ENCODE measurements at regions not wholly inside any gene's neighbourhood (a gene's known extent, or its start where the extent isn't known, plus 50 kb on each side); places are given as distances from the start of the nearest gene placed in this dataset.

DNA sequence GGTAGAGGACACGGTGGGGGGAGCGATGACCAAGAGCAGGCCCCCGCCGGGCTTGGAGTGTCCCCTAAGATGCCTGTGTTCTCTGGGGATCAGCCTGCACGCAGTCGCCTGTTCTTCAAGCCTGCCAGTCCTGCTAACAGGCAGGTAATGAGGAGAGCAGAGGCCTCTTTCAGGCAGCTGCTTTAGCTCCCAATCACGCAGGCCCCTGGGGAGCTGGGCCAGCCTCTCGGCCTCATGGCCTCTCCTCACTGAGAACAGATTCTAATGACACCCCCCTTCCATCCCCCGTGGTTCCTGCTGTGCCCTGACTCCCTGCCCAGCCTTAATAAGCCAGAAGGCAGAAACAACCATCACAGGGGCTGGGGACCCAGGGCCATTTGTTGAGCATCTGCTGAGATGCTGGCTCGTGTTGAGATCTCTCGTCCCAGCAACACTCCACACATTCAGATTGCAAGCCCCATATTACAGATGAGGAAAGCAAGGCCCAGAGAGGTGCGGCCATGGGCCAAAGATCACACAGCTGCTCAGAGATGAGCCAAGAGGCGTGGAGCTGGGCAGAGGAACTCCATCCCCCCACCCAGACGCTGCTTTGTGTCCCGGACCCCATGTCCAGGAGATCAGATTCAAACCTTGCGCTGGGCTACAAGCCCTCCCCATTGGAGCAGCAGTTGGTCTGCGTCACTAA lies 71.6 kb upstream of the CASZ1 start:
- Histone ChIP-seq H3K4me3 (ENCODE audit: low read depth, low read length) (no peak overlapping the region), H3K27me3 (ENCODE audit: control insufficient read depth, insufficient read depth, low read length) (peaks cover 20% of the 10 kb centered on the region), H3K36me3 (ENCODE audit: control insufficient read depth, insufficient read depth, low read length) (no peaks in the 10 kb centered on the region)
- POLR2A ChIA-PET, result no interaction called here
- no peak for DNase-seq (ENCODE audit: low read depth)
- CTCF ChIA-PET, result interaction anchor here (0.6 to 7.1 kb wide), 5 partner anchors 358 to 461 kb away, joined by 3 to 99 read pairs (median 9); partner anchors contain the start of gene CENPS
- TF ChIP-seq, protein P1, sequence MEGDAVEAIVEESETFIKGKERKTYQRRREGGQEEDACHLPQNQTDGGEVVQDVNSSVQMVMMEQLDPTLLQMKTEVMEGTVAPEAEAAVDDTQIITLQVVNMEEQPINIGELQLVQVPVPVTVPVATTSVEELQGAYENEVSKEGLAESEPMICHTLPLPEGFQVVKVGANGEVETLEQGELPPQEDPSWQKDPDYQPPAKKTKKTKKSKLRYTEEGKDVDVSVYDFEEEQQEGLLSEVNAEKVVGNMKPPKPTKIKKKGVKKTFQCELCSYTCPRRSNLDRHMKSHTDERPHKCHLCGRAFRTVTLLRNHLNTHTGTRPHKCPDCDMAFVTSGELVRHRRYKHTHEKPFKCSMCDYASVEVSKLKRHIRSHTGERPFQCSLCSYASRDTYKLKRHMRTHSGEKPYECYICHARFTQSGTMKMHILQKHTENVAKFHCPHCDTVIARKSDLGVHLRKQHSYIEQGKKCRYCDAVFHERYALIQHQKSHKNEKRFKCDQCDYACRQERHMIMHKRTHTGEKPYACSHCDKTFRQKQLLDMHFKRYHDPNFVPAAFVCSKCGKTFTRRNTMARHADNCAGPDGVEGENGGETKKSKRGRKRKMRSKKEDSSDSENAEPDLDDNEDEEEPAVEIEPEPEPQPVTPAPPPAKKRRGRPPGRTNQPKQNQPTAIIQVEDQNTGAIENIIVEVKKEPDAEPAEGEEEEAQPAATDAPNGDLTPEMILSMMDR (IDR thresholded peaks at IDR 0.05; ENCODE audit: insufficient read depth, low read depth, low read length), result no peak

DNA sequence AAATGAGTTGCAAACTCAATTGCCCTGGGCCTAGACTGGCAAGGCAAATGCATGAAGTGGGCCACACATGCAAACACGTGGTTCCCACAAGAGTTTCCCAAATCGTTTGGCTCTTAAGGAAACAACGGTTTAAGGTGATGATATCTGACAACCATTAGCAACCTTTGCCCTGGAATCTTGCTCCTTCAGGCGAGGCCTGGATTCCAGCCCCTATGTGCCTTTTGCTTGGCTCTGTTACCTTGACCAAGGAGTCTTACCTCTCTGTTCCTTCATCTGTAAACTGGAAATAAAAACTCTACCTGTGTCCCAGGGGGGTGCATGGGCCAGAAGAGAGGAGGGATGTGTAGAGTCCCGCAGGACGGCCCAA lies 72.1 kb upstream of the CASZ1 start:
- POLR2A ChIA-PET, result no interaction called here
- TF ChIP-seq, protein P1 (IDR thresholded peaks at IDR 0.05; ENCODE audit: insufficient read depth, low read depth, low read length), result no peak
- no peak for DNase-seq (ENCODE audit: low read depth)
- Histone ChIP-seq H3K27me3 (ENCODE audit: control insufficient read depth, insufficient read depth, low read length) (peaks cover 18% of the 10 kb centered on the region), H3K4me3 (ENCODE audit: low read depth, low read length) (no peak overlapping the region), H3K36me3 (ENCODE audit: control insufficient read depth, insufficient read depth, low read length) (no peaks in the 10 kb centered on the region)
- CTCF ChIA-PET, result interaction anchor here (0.6 to 7.1 kb wide), 5 partner anchors 358 to 461 kb away, joined by 3 to 99 read pairs (median 18); partner anchors contain the start of gene CENPS

DNA sequence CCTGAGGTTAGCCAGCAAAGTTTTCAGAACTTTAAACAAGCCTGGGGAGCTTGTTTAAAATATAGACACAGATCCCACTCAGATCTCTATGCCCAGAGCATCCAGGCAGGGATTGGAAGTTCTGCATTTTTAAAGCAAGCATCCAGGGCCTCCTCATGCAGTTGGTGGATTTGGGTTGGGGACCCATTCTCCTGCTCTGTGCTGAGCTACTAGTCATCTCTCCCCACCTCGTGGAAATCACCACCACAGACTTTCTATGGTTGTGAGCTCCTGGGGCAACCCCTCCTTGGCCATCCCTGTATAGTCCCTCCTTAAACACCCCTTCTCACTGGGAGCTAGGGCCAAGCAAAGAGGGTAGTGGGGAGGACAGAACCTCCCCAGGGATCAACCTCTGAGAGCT lies 73.5 kb upstream of the CASZ1 start:
- TF ChIP-seq, protein P1 (IDR thresholded peaks at IDR 0.05; ENCODE audit: insufficient read depth, low read depth, low read length), result no peak
- POLR2A ChIA-PET, result no interaction called here
- Histone ChIP-seq H3K27me3 (ENCODE audit: control insufficient read depth, insufficient read depth, low read length) (peaks cover 11% of the 10 kb centered on the region), H3K4me3 (ENCODE audit: low read depth, low read length) (no peak overlapping the region), H3K36me3 (ENCODE audit: control insufficient read depth, insufficient read depth, low read length) (no peaks in the 10 kb centered on the region)
- DNase-seq (ENCODE audit: low read depth), result no peak
- CTCF ChIA-PET, result interaction anchor here (1.1 to 7.1 kb wide), 4 partner anchors 39 to 376 kb away, joined by 3 to 99 read pairs (median 11); no protein-coding TSS in a partner anchor

DNA sequence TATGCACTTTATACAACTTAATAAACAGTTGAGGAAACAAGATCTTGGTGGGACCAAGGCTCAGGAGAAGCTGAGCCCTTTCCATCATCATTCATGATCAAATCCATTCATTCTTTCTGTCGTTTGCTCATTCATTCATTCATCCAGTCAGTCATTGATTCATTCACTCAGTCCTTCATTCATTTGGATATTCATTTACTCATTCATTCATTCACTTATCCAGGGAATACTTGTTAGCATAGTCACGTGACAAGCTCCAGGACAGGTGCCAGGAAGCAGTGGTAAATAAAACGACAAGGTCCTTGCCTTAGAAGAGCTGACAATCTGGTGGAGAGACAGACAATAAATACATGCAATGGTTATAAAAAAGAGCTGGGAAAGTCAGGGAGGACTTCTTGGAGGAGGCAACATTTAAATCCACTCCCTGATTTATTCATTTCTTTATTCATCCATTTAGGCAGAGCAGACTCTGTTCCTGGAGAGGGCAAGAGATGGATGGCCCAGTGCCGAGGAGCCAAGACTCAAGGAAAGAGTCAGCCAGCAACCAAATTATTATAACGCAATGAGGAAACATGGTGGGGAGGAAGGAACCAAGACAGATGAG lies 74.1 kb upstream of the CASZ1 start:
- H3K27me3 ChIP-seq (ENCODE audit: control insufficient read depth, insufficient read depth, low read length), result peaks cover 11% of the 10 kb centered on the region
- TF ChIP-seq, protein P1 (IDR thresholded peaks at IDR 0.05; ENCODE audit: insufficient read depth, low read depth, low read length), result no peak
- POLR2A ChIA-PET, result no interaction called here
- no peaks in the 10 kb centered on the region for H3K36me3 ChIP-seq (ENCODE audit: control insufficient read depth, insufficient read depth, low read length)
- H3K4me3 ChIP-seq (ENCODE audit: low read depth, low read length), result no peak overlapping the region
- DNase-seq (ENCODE audit: low read depth), result no peak
- CTCF ChIA-PET, result interaction anchor here (1.1 to 7.1 kb wide), 4 partner anchors 39 to 376 kb away, joined by 3 to 99 read pairs (median 11); no protein-coding TSS in a partner anchor

DNA sequence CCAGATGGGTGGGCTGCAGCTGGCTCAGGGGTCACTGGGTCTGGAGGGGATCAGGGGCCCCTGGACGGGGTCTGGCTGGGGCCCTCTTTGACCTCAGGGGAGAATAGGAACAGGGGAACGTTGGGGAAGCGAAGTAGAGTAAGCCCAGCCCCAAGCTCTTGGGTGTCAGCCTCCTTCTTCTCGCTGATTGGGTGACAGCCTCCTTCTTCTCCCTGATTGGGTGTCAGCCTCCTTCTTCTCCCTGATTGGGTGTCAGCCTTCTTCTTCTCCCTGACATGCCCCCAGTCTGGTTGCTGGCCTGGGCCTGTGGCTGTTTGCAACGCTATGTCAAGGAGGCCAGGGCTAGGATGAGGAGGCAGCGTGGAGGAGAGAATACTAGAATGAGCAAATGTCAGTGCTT lies 76.7 kb upstream of the CASZ1 start:
- CTCF ChIA-PET, result interaction anchor here (1.6 kb wide), 1 partner anchor 365 kb away, joined by 5 read pairs; no protein-coding TSS in a partner anchor
- Histone ChIP-seq H3K36me3 (ENCODE audit: control insufficient read depth, insufficient read depth, low read length) (no peaks in the 10 kb centered on the region), H3K4me3 (ENCODE audit: low read depth, low read length) (no peak overlapping the region), H3K27me3 (ENCODE audit: control insufficient read depth, insufficient read depth, low read length) (peaks cover 8% of the 10 kb centered on the region)
- POLR2A ChIA-PET, result no interaction called here
- TF ChIP-seq, protein P1 (IDR thresholded peaks at IDR 0.05; ENCODE audit: insufficient read depth, low read depth, low read length), result no peak
- no peak for DNase-seq (ENCODE audit: low read depth)

All from BJ (cell line).